GM23338 (cell line): ENCODE measurements at regions not wholly inside any gene's neighbourhood (a gene's known extent, or its start where the extent isn't known, plus 50 kb on each side); places are given as distances from the start of the nearest gene placed in this dataset.

Experiments used
- ATAC-seq: fragments of 200-7000 bp; cut with Tn5 transposase; 3 replicates; pipeline ENCODE4 v1.9.1; 2020
- DNase-seq: peaks from one replicate; pipeline ENCODE4 v3.0.0-alpha.2; 2015; ENCODE audit warnings: low spot score
- H2AFZ ChIP-seq: fragments of 200-600 bp; sonication (generic); 2 replicates; pipeline ENCODE4 v1.8.0; 2016; ENCODE audit warnings: antibody characterized with exemption, mild to moderate bottlenecking, moderate library complexity
- H3F3A ChIP-seq: fragments of 200-600 bp; sonication (generic); replicated peaks from 2 replicates; pipeline ENCODE4 v1.8.0; 2017; ENCODE audit warnings: antibody characterized with exemption, mixed run types, low read depth
- H3K27ac ChIP-seq: fragments of 200-600 bp; sonication (generic); 2 replicates; pipeline ENCODE4 v1.6.1; 2016; ENCODE audit warnings: low read depth
- H3K27me3 ChIP-seq: fragments of 200-600 bp; sonication (generic); 2 replicates; pipeline ENCODE4 v1.8.0; 2016; ENCODE audit warnings: mild to moderate bottlenecking, mixed run types, moderate library complexity; ENCODE audit not compliant: insufficient read depth
- H3K36me3 ChIP-seq: fragments of 200-600 bp; sonication (generic); 2 replicates; pipeline ENCODE4 v1.8.0; 2016; ENCODE audit warnings: mild to moderate bottlenecking; ENCODE audit not compliant: insufficient read depth
- H3K4me1 ChIP-seq: fragments of 200-600 bp; sonication (generic); 2 replicates; pipeline ENCODE4 v1.8.0; 2016; ENCODE audit warnings: mild to moderate bottlenecking, moderate library complexity; ENCODE audit not compliant: insufficient read depth
- H3K4me2 ChIP-seq: fragments of 200-600 bp; sonication (generic); 2 replicates; pipeline ENCODE4 v1.7.1; 2017; ENCODE audit warnings: mixed run types
- H3K4me3 ChIP-seq: fragments of 200-600 bp; sonication (generic); 2 replicates; pipeline ENCODE4 v1.6.1; 2016; ENCODE audit warnings: mixed run types
- H3K79me2 ChIP-seq: fragments of 200-600 bp; sonication (generic); replicated peaks from 2 replicates; pipeline ENCODE4 v1.8.0; 2017; ENCODE audit warnings: mild to moderate bottlenecking; ENCODE audit not compliant: insufficient read depth
- H3K9me2 ChIP-seq: fragments of 200-600 bp; sonication (generic); 2 replicates; pipeline ENCODE4 v1.8.0; 2017; ENCODE audit not compliant: insufficient read depth
- H4K20me1 ChIP-seq: fragments of 200-600 bp; sonication (generic); replicated peaks from 2 replicates; pipeline ENCODE4 v1.8.0; 2017; ENCODE audit warnings: mild to moderate bottlenecking; ENCODE audit not compliant: insufficient read depth
- H3K27ac Mint-ChIP-seq: 2 replicates; pipeline ENCODE4 v1.8.0; 2020; ENCODE audit warnings: inconsistent platforms, mild to moderate bottlenecking, moderate library complexity, mixed read lengths
- H3K27me3 Mint-ChIP-seq: 3 replicates; pipeline ENCODE4 v1.8.0; 2022; ENCODE audit warnings: low read depth, mild to moderate bottlenecking, moderate library complexity, mixed read lengths, inconsistent platforms; ENCODE audit not compliant: insufficient read depth, poor library complexity
- H3K36me3 Mint-ChIP-seq: 3 replicates; pipeline ENCODE4 v1.8.0; 2021; ENCODE audit warnings: low read depth, mild to moderate bottlenecking, inconsistent platforms, moderate library complexity, mixed read lengths
- H3K4me1 Mint-ChIP-seq: 3 replicates; pipeline ENCODE4 v1.8.0; 2020; ENCODE audit warnings: mild to moderate bottlenecking, inconsistent platforms, mixed read lengths
- H3K4me3 Mint-ChIP-seq: 3 replicates; pipeline ENCODE4 v1.8.0; 2021; ENCODE audit warnings: moderate library complexity, mild to moderate bottlenecking, inconsistent platforms, mixed read lengths
- H3K9me3 Mint-ChIP-seq: 3 replicates; pipeline ENCODE4 v1.8.0; 2020; ENCODE audit warnings: moderate library complexity, mild to moderate bottlenecking, inconsistent platforms, mixed read lengths
- CREB1 ChIP-seq: fragments of 250-450 bp; sonication (Bioruptor Pico); IDR thresholded peaks from 2 replicates; pipeline ENCODE4 v1.5.0; 2020; ENCODE audit warnings: low read depth, mild to moderate bottlenecking, moderate library complexity
- CTCF ChIP-seq, 2 experiments: fragments of 200-600 bp in 1 of 2; sonication (generic) in 1 of 2; conservative IDR thresholded peaks; 2 replicates each; pipeline versions ENCODE4 v1.5.1 to v1.6.1; 2016 to 2017; ENCODE audit warnings: antibody characterized with exemption in 2 of 2, low read depth in 2 of 2, mild to moderate bottlenecking in 2 of 2, moderate library complexity in 1 of 2
- EZH2 ChIP-seq: fragments of 200-600 bp; sonication (generic); IDR thresholded peaks from one replicate; pipeline ENCODE4 v1.8.0; 2017; ENCODE audit warnings: antibody characterized with exemption, mild to moderate bottlenecking, low read depth; ENCODE audit not compliant: unreplicated experiment
- EZH2phosphoT487 ChIP-seq: fragments of 200-600 bp; sonication (generic); IDR thresholded peaks from one replicate; pipeline ENCODE4 v1.8.1; 2018; ENCODE audit warnings: antibody characterized with exemption; ENCODE audit not compliant: unreplicated experiment
- JUNB ChIP-seq: IDR thresholded peaks from one replicate; pipeline ENCODE4 v1.6.1; 2016; ENCODE audit warnings: antibody characterized with exemption; ENCODE audit not compliant: unreplicated experiment
- NANOG ChIP-seq: IDR thresholded peaks from 2 replicates; pipeline ENCODE4 v1.6.1; 2016; ENCODE audit warnings: antibody characterized with exemption, borderline replicate concordance
- ZNF114 ChIP-seq: fragments of 250-450 bp; sonication (Bioruptor Pico); IDR thresholded peaks from 2 replicates; pipeline ENCODE4 v1.5.0; 2020; ENCODE audit warnings: mild to moderate bottlenecking, moderate library complexity
- ZNF331 ChIP-seq: fragments of 250-450 bp; sonication (Bioruptor Pico); IDR thresholded peaks from 2 replicates; pipeline ENCODE4 v1.5.0; 2020; ENCODE audit warnings: low read depth, mild to moderate bottlenecking, moderate library complexity
- TF ChIP-seq, protein P1 (sequence below): IDR thresholded peaks from 2 replicates; pipeline ENCODE4 v1.6.1; 2016; ENCODE audit warnings: antibody characterized with exemption
- TF ChIP-seq, protein P2 (sequence below): fragments of 250-450 bp; sonication (Bioruptor Pico); IDR thresholded peaks from 2 replicates; pipeline ENCODE4 v1.5.0; 2020; ENCODE audit warnings: mild to moderate bottlenecking, moderate library complexity

- H3K4me3 ChIP-seq, result no peak overlapping the region
- peaks cover 2% of the 10 kb centered on the region for H3K27me3 Mint-ChIP-seq
- TF ChIP-seq EZH2phosphoT487 (no peak), NANOG (no peak)
- no peak for ATAC-seq
- no peaks in the 10 kb centered on the region for H3K9me3 Mint-ChIP-seq
- H2AFZ ChIP-seq, result no peak overlapping the region
- no peaks in the 10 kb centered on the region for H3K79me2 ChIP-seq
- no peaks in the 10 kb centered on the region for H3K4me1 Mint-ChIP-seq
- no peak for DNase-seq
- H3K27me3 ChIP-seq, result no peaks in the 10 kb centered on the region
- H4K20me1 ChIP-seq, result no peaks in the 10 kb centered on the region
- H3F3A ChIP-seq, result no peaks in the 10 kb centered on the region
- no peak overlapping the region for H3K27ac Mint-ChIP-seq
- no peaks in the 10 kb centered on the region for H3K36me3 ChIP-seq
- H3K4me3 Mint-ChIP-seq, result no peak overlapping the region
- H3K27ac ChIP-seq, result no peak overlapping the region
- no peaks in the 10 kb centered on the region for H3K36me3 Mint-ChIP-seq
- no peaks in the 10 kb centered on the region for H3K4me1 ChIP-seq
- no peak overlapping the region for H3K4me2 ChIP-seq
- no peaks in the 10 kb centered on the region for H3K9me2 ChIP-seq
Measured at GRCh38 chr16:50932348-50932935, 190.6 kb downstream of the CYLD start.

GRCh38 chr16:50928065-50928464 is 186.2 kb downstream of the CYLD start:
- H3K36me3 ChIP-seq, result no peaks in the 10 kb centered on the region
- H3K27me3 ChIP-seq, result no peaks in the 10 kb centered on the region
- no peak overlapping the region for H2AFZ ChIP-seq
- no peak overlapping the region for H3K4me2 ChIP-seq
- no peaks in the 10 kb centered on the region for H4K20me1 ChIP-seq
- no peaks in the 10 kb centered on the region for H3K79me2 ChIP-seq
- H3K27me3 Mint-ChIP-seq, result peaks cover 2% of the 10 kb centered on the region
- DNase-seq, result no peak
- ATAC-seq, result no peak
- H3K36me3 Mint-ChIP-seq, result no peaks in the 10 kb centered on the region
- no peaks in the 10 kb centered on the region; the same call in 2 of the 3 replicates for H3K4me1 Mint-ChIP-seq
- H3K27ac ChIP-seq, result no peak overlapping the region
- H3K9me2 ChIP-seq, result no peaks in the 10 kb centered on the region
- H3K4me3 ChIP-seq, result no peak overlapping the region
- no peak overlapping the region for H3K27ac Mint-ChIP-seq
- H3K4me3 Mint-ChIP-seq, result no peak overlapping the region
- H3K9me3 Mint-ChIP-seq, result no peaks in the 10 kb centered on the region
- H3K4me1 ChIP-seq, result no peaks in the 10 kb centered on the region
- H3F3A ChIP-seq, result no peaks in the 10 kb centered on the region
- TF ChIP-seq CTCF (conservative IDR thresholded peaks at IDR 0.05; ENCODE audit: low read depth in 2 of 2) (no peak), EZH2 (no peak), NANOG (no peak), JUNB (no peak), EZH2phosphoT487 (no peak), ZNF114 (CRISPR knock-in tag) (no peak), CREB1 (no peak), ZNF331 (CRISPR knock-in tag) (no peak)
- TF ChIP-seq, protein P1, sequence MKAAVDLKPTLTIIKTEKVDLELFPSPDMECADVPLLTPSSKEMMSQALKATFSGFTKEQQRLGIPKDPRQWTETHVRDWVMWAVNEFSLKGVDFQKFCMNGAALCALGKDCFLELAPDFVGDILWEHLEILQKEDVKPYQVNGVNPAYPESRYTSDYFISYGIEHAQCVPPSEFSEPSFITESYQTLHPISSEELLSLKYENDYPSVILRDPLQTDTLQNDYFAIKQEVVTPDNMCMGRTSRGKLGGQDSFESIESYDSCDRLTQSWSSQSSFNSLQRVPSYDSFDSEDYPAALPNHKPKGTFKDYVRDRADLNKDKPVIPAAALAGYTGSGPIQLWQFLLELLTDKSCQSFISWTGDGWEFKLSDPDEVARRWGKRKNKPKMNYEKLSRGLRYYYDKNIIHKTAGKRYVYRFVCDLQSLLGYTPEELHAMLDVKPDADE, result no peak
- TF ChIP-seq, protein P2, sequence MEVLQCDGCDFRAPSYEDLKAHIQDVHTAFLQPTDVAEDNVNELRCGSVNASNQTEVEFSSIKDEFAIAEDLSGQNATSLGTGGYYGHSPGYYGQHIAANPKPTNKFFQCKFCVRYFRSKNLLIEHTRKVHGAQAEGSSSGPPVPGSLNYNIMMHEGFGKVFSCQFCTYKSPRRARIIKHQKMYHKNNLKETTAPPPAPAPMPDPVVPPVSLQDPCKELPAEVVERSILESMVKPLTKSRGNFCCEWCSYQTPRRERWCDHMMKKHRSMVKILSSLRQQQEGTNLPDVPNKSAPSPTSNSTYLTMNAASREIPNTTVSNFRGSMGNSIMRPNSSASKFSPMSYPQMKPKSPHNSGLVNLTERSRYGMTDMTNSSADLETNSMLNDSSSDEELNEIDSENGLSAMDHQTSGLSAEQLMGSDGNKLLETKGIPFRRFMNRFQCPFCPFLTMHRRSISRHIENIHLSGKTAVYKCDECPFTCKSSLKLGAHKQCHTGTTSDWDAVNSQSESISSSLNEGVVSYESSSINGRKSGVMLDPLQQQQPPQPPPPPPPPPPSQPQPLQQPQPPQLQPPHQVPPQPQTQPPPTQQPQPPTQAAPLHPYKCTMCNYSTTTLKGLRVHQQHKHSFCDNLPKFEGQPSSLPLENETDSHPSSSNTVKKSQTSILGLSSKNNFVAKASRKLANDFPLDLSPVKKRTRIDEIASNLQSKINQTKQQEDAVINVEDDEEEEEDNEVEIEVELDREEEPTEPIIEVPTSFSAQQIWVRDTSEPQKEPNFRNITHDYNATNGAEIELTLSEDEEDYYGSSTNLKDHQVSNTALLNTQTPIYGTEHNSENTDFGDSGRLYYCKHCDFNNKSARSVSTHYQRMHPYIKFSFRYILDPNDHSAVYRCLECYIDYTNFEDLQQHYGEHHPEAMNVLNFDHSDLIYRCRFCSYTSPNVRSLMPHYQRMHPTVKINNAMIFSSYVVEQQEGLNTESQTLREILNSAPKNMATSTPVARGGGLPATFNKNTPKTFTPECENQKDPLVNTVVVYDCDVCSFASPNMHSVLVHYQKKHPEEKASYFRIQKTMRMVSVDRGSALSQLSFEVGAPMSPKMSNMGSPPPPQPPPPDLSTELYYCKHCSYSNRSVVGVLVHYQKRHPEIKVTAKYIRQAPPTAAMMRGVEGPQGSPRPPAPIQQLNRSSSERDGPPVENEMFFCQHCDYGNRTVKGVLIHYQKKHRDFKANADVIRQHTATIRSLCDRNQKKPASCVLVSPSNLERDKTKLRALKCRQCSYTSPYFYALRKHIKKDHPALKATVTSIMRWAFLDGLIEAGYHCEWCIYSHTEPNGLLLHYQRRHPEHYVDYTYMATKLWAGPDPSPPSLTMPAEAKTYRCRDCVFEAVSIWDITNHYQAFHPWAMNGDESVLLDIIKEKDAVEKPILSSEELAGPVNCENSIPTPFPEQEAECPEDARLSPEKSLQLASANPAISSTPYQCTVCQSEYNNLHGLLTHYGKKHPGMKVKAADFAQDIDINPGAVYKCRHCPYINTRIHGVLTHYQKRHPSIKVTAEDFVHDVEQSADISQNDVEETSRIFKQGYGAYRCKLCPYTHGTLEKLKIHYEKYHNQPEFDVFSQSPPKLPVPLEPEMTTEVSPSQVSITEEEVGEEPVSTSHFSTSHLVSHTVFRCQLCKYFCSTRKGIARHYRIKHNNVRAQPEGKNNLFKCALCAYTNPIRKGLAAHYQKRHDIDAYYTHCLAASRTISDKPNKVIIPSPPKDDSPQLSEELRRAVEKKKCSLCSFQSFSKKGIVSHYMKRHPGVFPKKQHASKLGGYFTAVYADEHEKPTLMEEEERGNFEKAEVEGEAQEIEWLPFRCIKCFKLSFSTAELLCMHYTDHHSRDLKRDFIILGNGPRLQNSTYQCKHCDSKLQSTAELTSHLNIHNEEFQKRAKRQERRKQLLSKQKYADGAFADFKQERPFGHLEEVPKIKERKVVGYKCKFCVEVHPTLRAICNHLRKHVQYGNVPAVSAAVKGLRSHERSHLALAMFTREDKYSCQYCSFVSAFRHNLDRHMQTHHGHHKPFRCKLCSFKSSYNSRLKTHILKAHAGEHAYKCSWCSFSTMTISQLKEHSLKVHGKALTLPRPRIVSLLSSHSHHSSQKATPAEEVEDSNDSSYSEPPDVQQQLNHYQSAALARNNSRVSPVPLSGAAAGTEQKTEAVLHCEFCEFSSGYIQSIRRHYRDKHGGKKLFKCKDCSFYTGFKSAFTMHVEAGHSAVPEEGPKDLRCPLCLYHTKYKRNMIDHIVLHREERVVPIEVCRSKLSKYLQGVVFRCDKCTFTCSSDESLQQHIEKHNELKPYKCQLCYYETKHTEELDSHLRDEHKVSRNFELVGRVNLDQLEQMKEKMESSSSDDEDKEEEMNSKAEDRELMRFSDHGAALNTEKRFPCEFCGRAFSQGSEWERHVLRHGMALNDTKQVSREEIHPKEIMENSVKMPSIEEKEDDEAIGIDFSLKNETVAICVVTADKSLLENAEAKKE (CRISPR knock-in tag), result no peak
